ENCODE measurements at regions not wholly inside any gene's neighbourhood (a gene's known extent, or its start where the extent isn't known, plus 50 kb on each side); places are given as distances from the start of the nearest gene placed in this dataset.

DNA sequence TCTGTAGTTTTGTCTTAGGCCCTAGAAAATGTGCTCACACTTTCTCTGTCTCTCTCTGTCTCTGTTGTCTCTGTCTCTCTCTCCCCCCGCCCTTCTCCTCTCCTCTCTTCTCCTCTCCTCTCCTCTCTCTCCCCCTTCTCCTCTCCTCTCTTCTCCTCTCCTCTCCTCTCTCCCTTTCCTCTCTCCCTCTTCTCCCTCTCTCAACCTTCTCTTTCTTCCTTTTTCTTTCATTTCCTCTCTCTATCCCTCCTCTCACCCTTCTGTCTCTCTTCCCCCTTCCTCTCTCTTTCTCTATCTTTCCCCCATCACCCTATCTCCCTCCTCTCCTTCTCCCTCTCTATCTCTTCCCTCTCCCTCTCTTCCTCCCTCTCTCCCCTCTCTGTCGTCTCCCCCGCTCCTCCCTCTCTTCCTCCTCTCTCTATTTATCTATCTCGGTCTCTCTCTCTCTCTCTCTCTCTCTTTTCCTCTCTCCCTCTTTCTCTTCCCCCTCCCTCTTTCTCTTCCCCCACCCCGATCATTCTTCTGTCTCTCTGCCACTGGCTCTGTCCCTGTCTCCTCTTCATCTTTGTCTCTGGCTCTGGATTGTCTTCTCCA is 107.2 kb upstream of the C16orf82 start:
- intact Hi-C loops (cut with micrococcal nuclease), result no loop called here
- Mint-ChIP-seq H3K36me3 (ENCODE audit: low read depth) (no peaks in the 10 kb centered on the region), H3K27ac (no peak overlapping the region)

DNA sequence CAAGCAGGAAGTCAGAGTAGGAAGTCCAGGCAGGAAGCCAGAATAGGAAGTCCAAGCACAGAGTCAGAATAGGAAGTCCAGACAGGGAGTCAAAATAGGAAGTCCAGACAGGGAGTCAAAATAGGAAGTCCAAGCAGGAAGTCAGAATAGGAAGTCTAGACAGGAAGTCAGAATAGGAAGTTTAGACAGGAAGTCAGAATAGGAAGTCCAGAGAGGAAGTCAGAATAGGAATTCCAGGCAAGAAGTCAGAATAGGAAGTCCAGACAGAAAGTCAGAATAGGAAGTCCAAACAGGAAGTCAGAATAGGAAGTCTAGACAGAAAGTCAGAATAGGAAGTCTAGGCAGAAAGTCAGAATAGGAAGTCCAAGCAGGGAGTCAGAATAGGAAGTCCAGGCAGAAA is 105.3 kb upstream of the C16orf82 start:
- no peaks in the 10 kb centered on the region for H3K36me3 Mint-ChIP-seq (ENCODE audit: low read depth)

More for the DNA sequence above, 107.2 kb upstream of the C16orf82 start:
- Mint-ChIP-seq H3K4me3 (no peak overlapping the region), H3K4me1 (ENCODE audit: low read depth) (no peaks in the 10 kb centered on the region), H3K9me3 (no peaks in the 10 kb centered on the region), H3K27me3 (ENCODE audit: insufficient read depth) (peaks cover 5% of the 10 kb centered on the region)
- no peak for DNase-seq (ENCODE audit: low spot score)

DNA sequence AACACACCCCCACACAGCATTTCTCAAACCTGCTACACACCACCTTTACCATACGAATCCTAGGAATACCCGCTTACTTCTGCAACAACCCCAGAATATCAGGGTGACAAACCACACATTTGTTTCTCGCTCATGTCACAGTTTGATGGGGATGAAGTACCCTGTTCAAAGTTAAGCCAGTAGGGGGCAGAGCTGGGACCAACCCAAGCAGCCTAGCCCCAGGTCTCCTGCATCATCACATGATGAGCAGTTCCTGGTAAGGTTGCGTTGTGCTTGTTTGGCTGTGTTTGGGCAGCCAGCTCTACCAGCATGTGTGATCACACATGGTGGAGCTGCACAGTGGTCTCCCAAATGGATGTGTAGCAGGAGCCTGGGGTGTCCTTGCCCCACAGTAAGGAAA is 103.6 kb upstream of the C16orf82 start:
- Mint-ChIP-seq H3K4me3 (no peak overlapping the region), H3K9me3 (no peaks in the 10 kb centered on the region), H3K27me3 (ENCODE audit: insufficient read depth) (peaks cover 4% of the 10 kb centered on the region), H3K27ac (no peak overlapping the region), H3K36me3 (ENCODE audit: low read depth) (no peaks in the 10 kb centered on the region), H3K4me1 (ENCODE audit: low read depth) (no peaks in the 10 kb centered on the region)
- intact Hi-C loops (cut with micrococcal nuclease), result no loop called here
- DNase-seq (ENCODE audit: low spot score), result no peak

More for the DNA sequence above, 105.3 kb upstream of the C16orf82 start:
- no peaks in the 10 kb centered on the region for H3K9me3 Mint-ChIP-seq
- H3K27me3 Mint-ChIP-seq (ENCODE audit: insufficient read depth), result peaks cover 5% of the 10 kb centered on the region
- H3K4me1 Mint-ChIP-seq (ENCODE audit: low read depth), result no peaks in the 10 kb centered on the region
- intact Hi-C loops (cut with micrococcal nuclease), result no loop called here
- no peak overlapping the region for H3K27ac Mint-ChIP-seq
- H3K4me3 Mint-ChIP-seq, result no peak overlapping the region
- no peak for DNase-seq (ENCODE audit: low spot score)

DNA sequence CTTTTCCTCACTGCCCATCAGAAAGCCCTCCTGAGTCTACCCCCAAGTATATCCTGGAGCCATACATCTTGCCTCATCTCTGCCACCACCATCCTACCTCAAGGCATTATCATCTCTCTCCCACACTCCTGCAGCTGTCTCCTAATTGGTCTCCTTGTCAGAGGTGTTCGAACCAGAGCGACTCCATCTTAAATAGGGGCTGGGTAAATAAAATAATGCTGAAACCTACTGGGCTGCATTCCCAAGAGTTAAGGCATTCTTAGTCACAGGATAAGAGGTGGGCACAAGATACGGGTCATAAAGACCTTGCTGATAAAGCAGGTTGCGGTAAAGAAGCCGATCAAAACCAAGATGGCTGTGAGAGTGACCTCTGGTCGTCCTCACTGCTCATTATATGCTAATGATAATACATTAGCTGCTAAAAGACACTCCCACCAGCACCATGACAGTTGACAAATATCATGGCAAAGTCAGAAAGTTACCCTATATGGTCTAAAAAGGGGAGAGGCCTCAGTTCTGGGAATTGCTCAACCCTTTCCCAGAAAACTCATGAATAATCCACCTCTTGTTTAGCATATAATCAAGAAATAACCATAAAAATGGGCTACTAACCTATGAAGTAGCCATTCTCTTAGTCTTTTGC is 97.0 kb upstream of the C16orf82 start:
- Mint-ChIP-seq H3K9me3 (no peaks in the 10 kb centered on the region), H3K27me3 (ENCODE audit: insufficient read depth) (no peaks in the 10 kb centered on the region), H3K36me3 (ENCODE audit: low read depth) (no peaks in the 10 kb centered on the region), H3K4me1 (ENCODE audit: low read depth) (no peaks in the 10 kb centered on the region), H3K27ac (no peak overlapping the region), H3K4me3 (no peak overlapping the region)
- intact Hi-C loops (cut with micrococcal nuclease), result no loop called here
- no peak for DNase-seq (ENCODE audit: low spot score)

DNA sequence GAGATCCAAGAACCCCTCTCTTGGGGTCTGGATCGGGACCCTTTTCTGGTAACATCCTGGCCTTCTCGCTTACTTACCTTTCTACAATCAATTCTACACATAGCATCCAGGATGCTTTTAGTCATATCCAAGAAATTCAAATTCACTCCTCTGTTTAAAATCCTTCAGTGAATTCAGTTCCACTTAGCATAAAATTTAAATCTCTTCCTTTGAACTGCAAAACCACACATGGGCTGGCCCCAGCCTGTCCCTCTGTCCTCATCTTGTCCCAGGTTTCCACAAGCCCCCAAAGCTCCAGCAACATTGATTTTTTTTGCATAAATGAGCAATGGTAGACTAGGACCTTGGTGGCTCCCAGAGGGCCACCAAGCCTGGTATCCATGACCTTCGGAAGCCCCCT is 96.4 kb upstream of the C16orf82 start:
- H3K27me3 Mint-ChIP-seq (ENCODE audit: insufficient read depth), result no peaks in the 10 kb centered on the region
- intact Hi-C loops (cut with micrococcal nuclease), result no loop called here
- no peaks in the 10 kb centered on the region for H3K9me3 Mint-ChIP-seq
- no peaks in the 10 kb centered on the region for H3K4me1 Mint-ChIP-seq (ENCODE audit: low read depth)
- H3K27ac Mint-ChIP-seq, result no peak overlapping the region
- no peaks in the 10 kb centered on the region for H3K36me3 Mint-ChIP-seq (ENCODE audit: low read depth)
- no peak overlapping the region for H3K4me3 Mint-ChIP-seq
- no peak for DNase-seq (ENCODE audit: low spot score)

DNA sequence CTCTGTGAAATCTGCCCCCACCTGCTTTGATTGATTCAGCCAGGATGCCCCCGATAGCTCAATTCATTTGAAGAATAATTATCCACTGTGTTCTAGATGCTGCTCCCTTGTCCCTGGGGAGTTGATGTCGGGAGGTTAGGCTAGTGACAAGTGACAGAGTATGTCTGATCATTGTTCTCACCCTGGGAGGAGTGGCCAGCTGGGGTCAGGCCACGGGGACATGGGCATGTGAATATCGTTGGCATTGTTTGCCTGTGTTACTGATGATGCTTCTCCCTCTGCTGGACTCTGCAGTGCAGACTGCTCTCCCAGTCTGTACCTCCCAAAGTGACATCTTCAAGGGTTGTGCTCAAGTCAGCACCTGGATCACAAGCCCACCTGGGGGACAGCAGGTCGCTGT is 89.9 kb upstream of the C16orf82 start:
- Mint-ChIP-seq H3K9me3 (no peaks in the 10 kb centered on the region), H3K27ac (no peak overlapping the region)
- intact Hi-C loops (cut with micrococcal nuclease), result no loop called here

DNA sequence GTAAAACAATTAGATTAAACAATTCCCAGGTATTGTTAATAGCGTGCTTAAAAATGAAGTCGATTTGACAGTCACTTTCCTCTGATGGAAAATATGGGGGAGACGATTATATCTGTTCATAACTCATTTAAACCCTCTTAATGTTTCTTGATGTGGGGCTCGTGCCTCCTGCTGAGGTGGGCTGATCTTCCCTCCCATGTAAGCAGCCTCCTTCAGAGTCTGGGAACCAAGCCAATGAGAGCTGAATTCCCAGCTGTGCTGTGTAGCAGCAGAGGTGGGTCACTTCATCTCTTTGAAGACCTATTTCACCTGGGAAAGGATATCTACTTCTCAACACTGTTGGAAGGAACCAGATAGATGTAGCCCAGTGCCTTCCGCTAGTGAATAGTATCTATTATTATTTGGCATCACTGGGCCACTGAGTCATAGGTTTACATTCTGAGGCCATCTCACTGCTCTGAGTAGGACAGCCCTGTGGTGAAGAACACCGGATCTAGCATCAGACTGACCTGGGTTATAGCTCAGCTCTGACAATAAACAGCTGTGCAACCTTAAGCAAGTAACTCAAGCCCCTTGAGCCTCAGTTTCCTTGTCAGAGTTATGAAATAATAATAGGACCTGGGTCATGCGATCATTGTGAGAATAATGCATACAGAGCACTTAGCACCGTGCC is 85.3 kb upstream of the C16orf82 start:
- intact Hi-C loops (cut with micrococcal nuclease), result no loop called here
- H3K4me3 Mint-ChIP-seq, result no peak overlapping the region
- H3K36me3 Mint-ChIP-seq (ENCODE audit: low read depth), result no peaks in the 10 kb centered on the region
- no peak overlapping the region for H3K27ac Mint-ChIP-seq
- no peaks in the 10 kb centered on the region for H3K4me1 Mint-ChIP-seq (ENCODE audit: low read depth)
- no peaks in the 10 kb centered on the region for H3K27me3 Mint-ChIP-seq (ENCODE audit: insufficient read depth)
- H3K9me3 Mint-ChIP-seq, result no peaks in the 10 kb centered on the region
- DNase-seq (ENCODE audit: low spot score), result no peak

More for the DNA sequence above, 89.9 kb upstream of the C16orf82 start:
- no peak overlapping the region for H3K4me3 Mint-ChIP-seq
- DNase-seq (ENCODE audit: low spot score), result no peak
- H3K36me3 Mint-ChIP-seq (ENCODE audit: low read depth), result no peaks in the 10 kb centered on the region
- H3K4me1 Mint-ChIP-seq (ENCODE audit: low read depth), result no peaks in the 10 kb centered on the region
- H3K27me3 Mint-ChIP-seq (ENCODE audit: insufficient read depth), result no peaks in the 10 kb centered on the region

DNA sequence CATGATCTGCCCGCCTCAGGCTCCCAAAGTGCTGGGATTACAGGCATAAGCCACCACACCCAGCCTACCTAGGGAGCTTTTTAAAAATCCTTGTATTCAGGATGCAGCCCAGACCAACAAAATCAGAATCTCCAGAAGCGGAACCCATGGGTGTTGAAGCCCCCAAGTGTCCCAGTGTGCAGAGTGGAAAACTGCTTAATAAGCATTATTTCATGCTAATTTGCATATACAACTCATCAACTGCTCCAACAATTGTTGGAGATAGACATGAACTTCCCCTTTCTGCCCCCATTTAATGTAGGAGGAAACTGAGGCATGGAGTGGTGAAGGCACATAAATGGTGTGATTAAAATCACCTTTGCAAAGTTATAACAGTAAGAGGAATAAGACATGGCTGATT is 84.3 kb upstream of the C16orf82 start:
- Mint-ChIP-seq H3K9me3 (no peaks in the 10 kb centered on the region), H3K4me3 (no peak overlapping the region), H3K27me3 (ENCODE audit: insufficient read depth) (no peaks in the 10 kb centered on the region), H3K36me3 (ENCODE audit: low read depth) (no peaks in the 10 kb centered on the region), H3K27ac (no peak overlapping the region), H3K4me1 (ENCODE audit: low read depth) (no peaks in the 10 kb centered on the region)
- intact Hi-C loops (cut with micrococcal nuclease), result no loop called here
- no peak for DNase-seq (ENCODE audit: low spot score)

DNA sequence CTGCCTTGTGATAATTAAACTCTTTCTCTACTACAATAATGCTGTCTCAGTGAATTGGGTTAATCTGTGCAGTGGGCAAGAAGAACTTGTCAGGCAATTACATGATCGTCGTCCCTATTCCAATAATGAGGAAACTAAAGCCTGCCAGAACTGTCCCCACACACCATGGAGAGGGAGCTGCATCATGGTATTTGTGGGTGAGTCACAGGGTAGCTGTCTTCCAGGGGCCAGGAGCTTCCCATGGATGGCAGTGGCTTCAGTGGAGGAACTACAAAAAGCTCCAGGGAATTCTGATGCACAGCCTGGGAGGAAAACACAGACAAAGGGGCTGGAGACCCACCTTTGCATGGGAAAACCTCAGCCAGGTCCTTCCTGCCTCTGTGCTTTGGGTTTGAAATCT is 83.3 kb upstream of the C16orf82 start:
- H3K9me3 Mint-ChIP-seq, result no peaks in the 10 kb centered on the region
- DNase-seq (ENCODE audit: low spot score), result no peak
- no peaks in the 10 kb centered on the region for H3K27me3 Mint-ChIP-seq (ENCODE audit: insufficient read depth)
- no peak overlapping the region for H3K4me3 Mint-ChIP-seq
- intact Hi-C loops (cut with micrococcal nuclease), result no loop called here
- no peaks in the 10 kb centered on the region for H3K4me1 Mint-ChIP-seq (ENCODE audit: low read depth)
- H3K27ac Mint-ChIP-seq, result no peak overlapping the region
- H3K36me3 Mint-ChIP-seq (ENCODE audit: low read depth), result no peaks in the 10 kb centered on the region

DNA sequence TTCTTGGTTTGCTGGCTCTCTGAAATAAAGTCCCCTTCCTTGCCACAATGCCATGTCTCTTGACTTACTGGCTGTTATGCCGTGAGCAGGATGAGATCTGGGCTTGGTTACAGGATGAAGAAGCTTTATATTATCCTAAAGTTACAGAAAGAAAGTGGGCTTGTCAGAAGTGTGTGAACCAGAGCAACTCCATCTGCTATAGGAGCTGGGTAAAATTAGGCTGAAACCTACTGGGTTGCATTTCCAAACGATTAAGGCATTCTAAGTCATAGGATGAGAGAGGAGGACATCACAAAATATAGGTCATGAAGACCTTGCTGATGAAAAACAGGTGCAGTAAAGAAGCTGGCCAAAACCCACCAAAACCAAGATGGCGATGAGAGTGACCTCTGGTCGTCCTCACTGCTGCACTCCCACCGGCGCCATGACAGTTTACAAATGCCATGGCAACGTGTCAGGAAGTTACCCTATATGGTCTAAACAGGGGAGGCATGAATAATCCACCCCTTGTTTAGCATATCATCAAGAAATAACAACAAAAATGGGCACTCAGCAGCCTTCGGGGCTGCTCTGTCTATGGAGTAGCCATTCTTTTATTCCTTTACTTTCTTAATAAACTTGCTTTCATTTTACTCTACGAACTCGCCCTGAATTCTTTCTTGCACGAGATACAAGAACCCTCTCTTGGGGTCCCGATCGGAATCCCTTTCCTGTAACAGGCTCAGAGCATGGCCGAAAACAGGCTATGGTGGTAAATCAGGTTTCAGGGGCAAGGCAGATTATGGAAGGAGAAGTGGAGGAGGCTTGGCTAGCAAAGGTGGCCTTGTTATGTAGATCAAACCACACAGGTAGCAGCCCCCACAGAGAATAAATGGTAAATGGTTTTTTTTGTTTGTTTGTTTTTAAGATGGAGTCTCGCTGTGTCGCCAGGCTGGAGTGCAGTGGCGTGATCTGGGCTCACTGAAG is 81.3 kb upstream of the C16orf82 start:
- intact Hi-C loops (cut with micrococcal nuclease), result no loop called here
- no peaks in the 10 kb centered on the region for H3K4me1 Mint-ChIP-seq (ENCODE audit: low read depth)

DNA sequence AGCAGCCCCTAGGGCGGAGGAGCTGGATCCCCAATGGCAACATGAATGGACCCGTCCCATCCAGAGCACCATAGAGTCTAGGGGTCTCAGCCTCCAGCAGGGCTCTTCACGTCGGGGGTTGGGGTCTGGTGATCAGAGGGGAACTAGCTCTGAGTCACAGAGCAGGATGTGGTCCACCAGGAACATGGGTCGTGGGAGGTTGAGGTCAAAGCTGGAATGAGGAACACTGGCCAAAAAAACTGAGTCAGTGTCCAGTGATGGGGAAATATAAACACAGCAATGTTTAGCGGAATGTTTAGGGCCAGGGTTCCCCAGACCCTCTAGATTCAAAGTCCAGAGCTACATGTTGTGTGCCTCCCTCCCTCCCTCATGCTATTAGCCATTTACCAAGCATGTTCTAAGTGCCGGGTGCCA is 79.1 kb upstream of the C16orf82 start:
- intact Hi-C loops (cut with micrococcal nuclease), result no loop called here
- Mint-ChIP-seq H3K27ac (no peak overlapping the region), H3K9me3 (no peaks in the 10 kb centered on the region), H3K4me1 (ENCODE audit: low read depth) (no peaks in the 10 kb centered on the region), H3K27me3 (ENCODE audit: insufficient read depth) (peaks cover 4% of the 10 kb centered on the region), H3K4me3 (no peak overlapping the region), H3K36me3 (ENCODE audit: low read depth) (no peaks in the 10 kb centered on the region)
- DNase-seq (ENCODE audit: low spot score), result no peak

More for the DNA sequence above, 81.3 kb upstream of the C16orf82 start:
- Mint-ChIP-seq H3K27me3 (ENCODE audit: insufficient read depth) (no peaks in the 10 kb centered on the region), H3K4me3 (no peak overlapping the region), H3K27ac (no peak overlapping the region), H3K9me3 (no peaks in the 10 kb centered on the region), H3K36me3 (ENCODE audit: low read depth) (no peaks in the 10 kb centered on the region)
- no peak for DNase-seq (ENCODE audit: low spot score)

DNA sequence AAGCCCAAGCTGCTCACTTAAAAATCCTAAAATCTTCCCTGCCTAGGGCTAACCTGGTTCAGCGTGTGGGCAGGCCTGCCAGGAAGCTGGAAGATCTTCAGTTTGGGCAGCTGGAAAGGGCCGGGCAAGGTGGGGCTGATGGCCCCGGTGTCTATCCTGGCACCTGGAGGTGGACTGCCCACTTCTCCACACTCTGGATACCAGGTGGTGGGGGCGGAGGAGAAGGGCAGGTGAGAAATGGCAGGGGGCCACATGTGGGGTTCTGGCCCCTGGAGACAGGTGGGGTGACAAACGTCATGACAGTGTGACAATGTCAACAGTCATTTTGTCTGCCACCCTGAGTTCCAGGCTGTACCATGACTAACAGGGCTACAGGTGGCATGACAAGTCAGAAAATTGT is 78.5 kb upstream of the C16orf82 start:
- Mint-ChIP-seq H3K9me3 (no peaks in the 10 kb centered on the region), H3K4me3 (no peak overlapping the region), H3K27me3 (ENCODE audit: insufficient read depth) (peaks cover 4% of the 10 kb centered on the region), H3K27ac (no peak overlapping the region), H3K4me1 (ENCODE audit: low read depth) (no peaks in the 10 kb centered on the region), H3K36me3 (ENCODE audit: low read depth) (no peaks in the 10 kb centered on the region)
- intact Hi-C loops (cut with micrococcal nuclease), result no loop called here
- no peak for DNase-seq (ENCODE audit: low spot score)
